Memory B cell (primary cell): ENCODE measurements at regions not wholly inside any gene's neighbourhood (a gene's known extent, or its start where the extent isn't known, plus 50 kb on each side); places are given as distances from the start of the nearest gene placed in this dataset.

Experiments used
- ATAC-seq: fragments of 150-1000 bp; cut with Tn5 transposase; 2 replicates; pipeline ENCODE4 v1.10.0; 2021; ENCODE audit warnings: low read depth, mild to moderate bottlenecking, moderate library complexity
- DNase-seq, 2 donors: peaks; one replicate each; pipeline ENCODE4 v3.0.0; 2022; ENCODE audit warnings: low spot score in 2 of 2
- H3K27ac Mint-ChIP-seq: one replicate; pipeline ENCODE4 v1.8.0; 2022; ENCODE audit warnings: mild to moderate bottlenecking, moderate library complexity, mixed read lengths
- H3K27me3 Mint-ChIP-seq: one replicate; pipeline ENCODE4 v1.8.0; 2022; ENCODE audit warnings: mixed read lengths
- H3K36me3 Mint-ChIP-seq: one replicate; pipeline ENCODE4 v1.8.0; 2022; ENCODE audit warnings: mild to moderate bottlenecking, mixed read lengths
- H3K4me1 Mint-ChIP-seq: one replicate; pipeline ENCODE4 v1.8.0; 2022; ENCODE audit warnings: mixed read lengths
- H3K4me3 Mint-ChIP-seq: one replicate; pipeline ENCODE4 v1.8.0; 2022; ENCODE audit warnings: mild to moderate bottlenecking, moderate library complexity, mixed read lengths
- H3K9me3 Mint-ChIP-seq: one replicate; pipeline ENCODE4 v1.8.0; 2022; ENCODE audit warnings: mixed read lengths

GRCh38 chr9:108671794-108672193, 184.0 kb downstream of the ACTL7B start:
- H3K4me1 Mint-ChIP-seq, result peaks cover 2% of the 10 kb centered on the region
- no peak overlapping the region for H3K27ac Mint-ChIP-seq
- ATAC-seq (no peak), DNase-seq (no peak)
- no peaks in the 10 kb centered on the region for H3K9me3 Mint-ChIP-seq
- H3K36me3 Mint-ChIP-seq, result no peaks in the 10 kb centered on the region
- no peaks in the 10 kb centered on the region for H3K27me3 Mint-ChIP-seq
- no peak overlapping the region for H3K4me3 Mint-ChIP-seq

- DNase-seq, result no peak
- Mint-ChIP-seq H3K27ac (no peak overlapping the region), H3K4me3 (no peak overlapping the region), H3K27me3 (no peaks in the 10 kb centered on the region), H3K36me3 (no peaks in the 10 kb centered on the region), H3K4me1 (peaks cover 2% of the 10 kb centered on the region), H3K9me3 (no peaks in the 10 kb centered on the region)
- ATAC-seq, result no peak
Observed at GRCh38 chr9:108671176-108671575, 184.6 kb downstream of the ACTL7B start.

- Mint-ChIP-seq H3K27me3 (no peaks in the 10 kb centered on the region), H3K4me1 (no peaks in the 10 kb centered on the region), H3K4me3 (no peak overlapping the region), H3K9me3 (no peaks in the 10 kb centered on the region), H3K27ac (no peak overlapping the region), H3K36me3 (no peaks in the 10 kb centered on the region)
- DNase-seq (no peak), ATAC-seq (no peak)
Observed at GRCh38 chr9:108668938-108669335, 186.8 kb downstream of the ACTL7B start.

- no peak for DNase-seq
Observed at GRCh38 chr9:108668191-108668937, 187.4 kb downstream of the ACTL7B start.

GRCh38 chr9:108666240-108666784, 189.5 kb downstream of the ACTL7B start:
- ATAC-seq (no peak), DNase-seq (no peak)
- H3K9me3 Mint-ChIP-seq, result no peaks in the 10 kb centered on the region
- H3K27me3 Mint-ChIP-seq, result no peaks in the 10 kb centered on the region
- no peaks in the 10 kb centered on the region for H3K36me3 Mint-ChIP-seq
- no peak overlapping the region for H3K27ac Mint-ChIP-seq
- H3K4me1 Mint-ChIP-seq, result no peaks in the 10 kb centered on the region
- no peak overlapping the region for H3K4me3 Mint-ChIP-seq

More at GRCh38 chr9:108668191-108668937, 187.4 kb downstream of the ACTL7B start:
- Mint-ChIP-seq H3K9me3 (no peaks in the 10 kb centered on the region), H3K27me3 (no peaks in the 10 kb centered on the region), H3K27ac (no peak overlapping the region), H3K4me1 (no peaks in the 10 kb centered on the region), H3K4me3 (no peak overlapping the region), H3K36me3 (no peaks in the 10 kb centered on the region)
- no peak for ATAC-seq

GRCh38 chr9:108665521-108666239, 190.1 kb downstream of the ACTL7B start:
- no peaks in the 10 kb centered on the region for H3K27me3 Mint-ChIP-seq
- no peaks in the 10 kb centered on the region for H3K9me3 Mint-ChIP-seq
- no peak overlapping the region for H3K27ac Mint-ChIP-seq
- H3K4me1 Mint-ChIP-seq, result no peaks in the 10 kb centered on the region
- no peak for ATAC-seq
- DNase-seq, result no peak
- H3K36me3 Mint-ChIP-seq, result no peaks in the 10 kb centered on the region
- no peak overlapping the region for H3K4me3 Mint-ChIP-seq

GRCh38 chr9:108664309-108665255, 191.2 kb downstream of the ACTL7B start:
- H3K4me3 Mint-ChIP-seq, result no peak overlapping the region
- ATAC-seq (no peak), DNase-seq (no peak)
- H3K36me3 Mint-ChIP-seq, result no peaks in the 10 kb centered on the region
- no peaks in the 10 kb centered on the region for H3K4me1 Mint-ChIP-seq
- no peak overlapping the region for H3K27ac Mint-ChIP-seq
- no peaks in the 10 kb centered on the region for H3K27me3 Mint-ChIP-seq
- no peaks in the 10 kb centered on the region for H3K9me3 Mint-ChIP-seq

- H3K27me3 Mint-ChIP-seq, result no peaks in the 10 kb centered on the region
- no peak overlapping the region for H3K4me3 Mint-ChIP-seq
- no peaks in the 10 kb centered on the region for H3K4me1 Mint-ChIP-seq
- H3K27ac Mint-ChIP-seq, result no peak overlapping the region
- ATAC-seq (no peak), DNase-seq (no peak)
- no peaks in the 10 kb centered on the region for H3K36me3 Mint-ChIP-seq
- H3K9me3 Mint-ChIP-seq, result peaks cover 3% of the 10 kb centered on the region
Observed at GRCh38 chr9:108663422-108663821, 192.4 kb downstream of the ACTL7B start.

GRCh38 chr9:108662956-108663355, 192.8 kb downstream of the ACTL7B start:
- Mint-ChIP-seq H3K4me3 (no peak overlapping the region), H3K9me3 (peaks cover 3% of the 10 kb centered on the region), H3K27me3 (no peaks in the 10 kb centered on the region), H3K27ac (no peak overlapping the region), H3K4me1 (no peaks in the 10 kb centered on the region), H3K36me3 (no peaks in the 10 kb centered on the region)
- no peak for DNase-seq
- ATAC-seq, result no peak

GRCh38 chr9:108662091-108662875, 193.5 kb downstream of the ACTL7B start:
- ATAC-seq, result no peak
- no peak for DNase-seq
- H3K36me3 Mint-ChIP-seq, result no peaks in the 10 kb centered on the region
- H3K4me1 Mint-ChIP-seq, result no peaks in the 10 kb centered on the region
- no peak overlapping the region for H3K4me3 Mint-ChIP-seq
- no peak overlapping the region for H3K27ac Mint-ChIP-seq
- H3K27me3 Mint-ChIP-seq, result no peaks in the 10 kb centered on the region
- peaks cover 4% of the 10 kb centered on the region for H3K9me3 Mint-ChIP-seq

- peaks cover 1% of the 10 kb centered on the region for H3K27me3 Mint-ChIP-seq
- ATAC-seq, result no peak
- no peak for DNase-seq
- no peaks in the 10 kb centered on the region for H3K36me3 Mint-ChIP-seq
- H3K4me1 Mint-ChIP-seq, result no peaks in the 10 kb centered on the region
- no peak overlapping the region for H3K4me3 Mint-ChIP-seq
- H3K27ac Mint-ChIP-seq, result no peak overlapping the region
- peaks cover 8% of the 10 kb centered on the region for H3K9me3 Mint-ChIP-seq
Observed at GRCh38 chr9:108656566-108656965, 199.2 kb downstream of the ACTL7B start.

- no peaks in the 10 kb centered on the region for H3K4me1 Mint-ChIP-seq
- no peak overlapping the region for H3K27ac Mint-ChIP-seq
- ATAC-seq, result no peak
- no peak for DNase-seq
- no peaks in the 10 kb centered on the region for H3K36me3 Mint-ChIP-seq
- peaks cover 8% of the 10 kb centered on the region for H3K9me3 Mint-ChIP-seq
- H3K27me3 Mint-ChIP-seq, result peaks cover 1% of the 10 kb centered on the region
- no peak overlapping the region for H3K4me3 Mint-ChIP-seq
Observed at GRCh38 chr9:108655818-108656217, 200.0 kb downstream of the ACTL7B start.

GRCh38 chr9:108654566-108654965, 201.2 kb downstream of the ACTL7B start:
- DNase-seq (no peak), ATAC-seq (no peak)
- Mint-ChIP-seq H3K4me3 (no peak overlapping the region), H3K27me3 (peaks cover 1% of the 10 kb centered on the region), H3K36me3 (no peaks in the 10 kb centered on the region), H3K4me1 (no peaks in the 10 kb centered on the region), H3K27ac (no peak overlapping the region), H3K9me3 (peaks cover 8% of the 10 kb centered on the region)
